Hepatic stellate cell (primary cell): ENCODE measurements at regions not wholly inside any gene's neighbourhood (a gene's known extent, or its start where the extent isn't known, plus 50 kb on each side); places are given as distances from the start of the nearest gene placed in this dataset.

Experiments used
- DNase-seq: peaks from one replicate; pipeline ENCODE4 v3.0.0; 2011; ENCODE audit warnings: low spot score

DNA sequence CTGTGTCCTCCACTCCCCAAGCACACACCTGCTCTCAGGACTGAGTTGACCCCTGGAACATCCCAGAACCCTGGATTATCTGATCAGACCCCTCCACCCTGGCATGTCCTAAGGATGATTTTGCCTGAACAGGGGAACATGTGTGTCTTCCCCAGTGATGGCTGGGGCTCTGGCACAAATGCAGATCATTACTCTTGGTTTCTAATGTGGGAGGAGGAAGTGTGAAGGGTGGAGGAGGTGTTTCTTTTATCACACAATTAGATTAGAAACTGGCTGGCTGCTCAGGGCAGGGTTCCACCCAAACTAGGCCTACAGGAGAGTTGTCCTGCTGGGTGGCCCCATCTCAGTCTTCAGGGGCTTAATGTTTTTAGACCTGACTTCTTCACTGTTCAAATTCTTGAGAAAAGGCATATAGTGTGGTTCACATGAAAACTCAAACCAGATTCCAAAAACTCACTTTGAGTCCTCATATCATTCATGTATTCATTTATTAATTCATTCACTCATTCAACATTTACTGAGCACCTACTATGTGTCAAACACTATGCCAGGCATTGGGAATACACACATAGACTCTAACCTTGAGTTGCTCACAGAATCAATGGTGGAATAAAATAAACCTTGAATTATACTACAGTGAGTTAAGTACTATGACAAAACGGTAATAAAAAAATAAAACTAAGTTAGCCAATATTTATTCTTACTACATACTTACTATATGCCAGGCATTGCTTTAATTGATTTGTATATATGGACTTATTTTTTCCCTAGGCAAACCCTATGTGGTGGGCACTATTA lies 221.8 kb upstream of the JUN start:
- no peak for DNase-seq

GRCh38 chr1:59006289-59006658 lies 222.4 kb upstream of the JUN start:
- DNase-seq = no peak

- no peak for DNase-seq
These were observed 223.1 kb upstream of the JUN start for GRCh38 chr1:59006932-59007331.

- no peak for DNase-seq
These were observed 223.6 kb upstream of the JUN start for GRCh38 chr1:59007429-59007819.

DNA sequence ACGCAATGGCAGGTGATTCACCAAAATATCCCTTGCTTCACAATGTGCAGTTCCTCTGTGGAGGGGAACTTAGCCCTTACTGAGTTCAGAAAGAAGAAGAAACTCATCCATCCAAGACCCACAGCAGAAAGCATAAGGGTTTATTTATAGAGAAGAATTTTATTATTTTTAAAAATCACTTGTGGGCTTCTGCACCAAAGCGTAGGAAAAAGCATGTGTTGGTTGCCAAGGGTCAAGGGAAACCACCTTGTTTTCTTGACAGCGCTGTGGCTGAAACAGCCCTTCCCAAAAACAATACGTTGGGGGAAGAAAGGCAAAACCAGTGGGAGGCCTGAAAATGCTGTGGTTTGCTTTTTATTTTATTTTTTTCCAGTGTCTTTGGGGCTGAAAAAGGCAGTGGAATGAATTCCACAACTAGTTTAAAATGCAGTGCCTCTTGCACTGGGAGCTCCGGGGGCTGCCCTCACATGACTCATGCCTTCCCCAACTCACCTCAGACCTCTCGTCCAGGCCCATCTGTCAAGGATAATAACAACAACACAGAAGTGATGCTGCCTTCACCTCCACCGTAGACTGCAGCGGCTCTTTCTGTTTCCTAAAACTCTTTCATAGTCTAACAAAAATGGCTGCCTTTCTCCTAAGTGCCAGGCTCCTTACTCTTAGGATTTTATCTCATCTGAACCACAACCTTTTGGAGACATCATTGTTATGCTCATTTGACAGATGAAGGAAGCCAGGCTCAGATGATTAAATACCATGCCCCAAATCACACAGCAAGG lies 224.2 kb upstream of the JUN start:
- DNase-seq = no peak

DNA sequence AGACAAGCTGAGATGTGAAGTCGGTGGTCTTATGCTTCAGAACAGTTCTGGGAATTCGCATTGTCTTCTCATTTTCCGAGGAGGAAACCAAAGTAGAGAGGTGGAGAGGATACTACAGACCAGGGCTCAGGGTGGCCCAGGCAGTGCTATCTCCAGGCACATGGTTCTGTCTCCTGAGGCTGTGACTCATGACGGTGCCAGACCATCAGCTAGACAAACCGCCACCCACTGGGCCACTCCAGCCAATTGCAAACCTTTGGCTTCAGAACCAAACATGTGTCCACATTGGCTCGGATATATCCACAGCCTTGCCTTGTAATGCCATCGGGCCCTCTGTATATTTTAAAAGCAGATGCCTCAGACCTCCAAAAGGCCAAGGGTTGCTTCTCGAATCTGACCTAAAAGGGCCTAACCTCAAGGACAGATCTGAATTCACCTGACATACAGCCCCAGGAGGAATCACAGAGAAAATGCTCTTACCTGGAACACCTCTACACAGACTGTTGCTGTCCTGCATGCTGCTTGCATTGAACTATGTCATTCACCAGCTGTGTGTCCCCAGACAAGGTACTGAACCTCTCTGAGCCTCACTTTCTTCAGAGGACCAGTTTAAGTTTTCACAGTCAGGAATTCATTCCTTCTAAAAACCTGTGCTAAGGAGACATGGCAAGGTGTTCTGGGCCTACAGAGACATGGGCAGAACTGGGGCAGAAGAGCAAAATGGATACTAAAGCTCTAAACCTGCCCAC lies 224.9 kb upstream of the JUN start:
- no peak for DNase-seq

DNA sequence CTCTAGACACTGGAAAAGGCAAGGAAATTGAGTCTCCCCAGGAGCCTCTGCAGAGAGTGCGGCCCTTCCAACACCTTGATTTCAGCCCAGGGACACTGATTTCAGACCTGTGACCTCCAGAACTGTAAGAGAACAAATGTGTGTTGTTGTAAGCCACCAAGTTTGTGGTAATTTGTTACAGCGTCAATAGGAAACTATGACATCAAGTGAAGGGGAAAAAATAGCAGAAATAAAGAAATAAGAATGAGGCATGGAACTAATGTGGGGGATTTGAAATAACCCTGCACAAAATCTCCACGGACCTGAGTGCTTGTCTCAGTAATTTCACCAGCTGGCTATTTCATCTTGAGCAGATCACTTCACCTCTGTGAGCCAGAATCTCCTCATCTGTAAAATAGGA lies 227.8 kb upstream of the JUN start:
- DNase-seq = no peak

GRCh38 chr1:59012378-59012777 lies 228.5 kb upstream of the JUN start:
- no peak for DNase-seq

- peak; percentile 36 for DNase-seq
These were observed 229.6 kb upstream of the JUN start for GRCh38 chr1:59013276-59013927.

DNA sequence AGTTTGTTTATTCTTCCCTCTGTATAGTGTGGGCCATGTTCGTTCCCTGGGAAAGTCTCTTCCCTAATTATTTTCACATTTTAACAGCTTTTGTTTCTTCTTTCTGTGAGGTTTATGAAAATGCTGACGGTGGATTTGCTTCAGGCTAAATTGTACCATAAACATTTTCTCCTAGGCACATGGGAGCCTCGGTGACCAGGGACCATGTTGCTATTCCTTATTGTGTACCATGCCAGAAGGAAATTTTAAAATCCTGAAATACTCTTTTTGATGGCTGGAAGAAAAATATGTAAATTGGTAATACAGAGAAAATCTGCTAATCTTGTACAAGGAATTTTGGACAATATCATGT lies 230.1 kb upstream of the JUN start:
- no peak for DNase-seq

- DNase-seq = no peak
These were observed 231.0 kb upstream of the JUN start for GRCh38 chr1:59014827-59015226.

DNA sequence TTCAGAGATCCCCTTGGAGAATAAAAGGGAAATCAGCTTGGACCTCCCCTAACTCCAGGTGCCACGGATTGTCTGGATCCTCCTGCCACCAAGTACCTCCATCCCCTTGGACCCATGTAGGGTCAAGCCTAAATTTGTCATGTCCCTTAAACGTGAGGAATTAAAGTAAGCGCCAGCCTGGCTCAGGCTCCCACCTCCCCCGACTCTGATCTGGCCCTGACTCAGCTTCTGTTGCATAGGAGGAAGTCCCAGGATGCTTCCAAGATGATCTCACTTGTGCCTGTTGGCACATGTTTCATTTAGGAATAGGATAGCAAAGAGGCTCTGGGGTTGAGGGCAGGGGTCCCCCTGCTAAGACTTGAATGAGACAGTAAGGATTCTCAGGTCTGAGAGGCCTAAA lies 231.9 kb upstream of the JUN start:
- DNase-seq = peak; percentile 51

DNA sequence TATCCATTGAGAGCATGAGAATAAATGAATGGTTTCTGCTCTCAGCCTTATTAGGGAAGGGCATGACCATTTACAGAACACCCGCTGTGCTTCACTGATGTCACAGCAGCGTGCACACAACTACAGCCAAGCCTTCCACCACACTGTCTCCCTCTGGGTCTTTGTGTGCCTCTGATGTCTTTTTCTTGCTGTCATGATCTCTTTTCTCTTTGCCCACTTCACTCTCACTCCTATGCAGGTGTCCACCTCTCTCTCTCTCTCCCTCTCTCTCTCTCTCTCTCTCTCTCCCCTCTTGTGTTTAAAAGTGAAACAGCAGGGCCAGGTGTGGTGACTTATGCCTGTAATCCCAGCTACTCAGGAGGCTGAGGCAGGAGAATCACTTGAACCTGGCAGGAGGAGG lies 232.5 kb upstream of the JUN start:
- no peak for DNase-seq

DNA sequence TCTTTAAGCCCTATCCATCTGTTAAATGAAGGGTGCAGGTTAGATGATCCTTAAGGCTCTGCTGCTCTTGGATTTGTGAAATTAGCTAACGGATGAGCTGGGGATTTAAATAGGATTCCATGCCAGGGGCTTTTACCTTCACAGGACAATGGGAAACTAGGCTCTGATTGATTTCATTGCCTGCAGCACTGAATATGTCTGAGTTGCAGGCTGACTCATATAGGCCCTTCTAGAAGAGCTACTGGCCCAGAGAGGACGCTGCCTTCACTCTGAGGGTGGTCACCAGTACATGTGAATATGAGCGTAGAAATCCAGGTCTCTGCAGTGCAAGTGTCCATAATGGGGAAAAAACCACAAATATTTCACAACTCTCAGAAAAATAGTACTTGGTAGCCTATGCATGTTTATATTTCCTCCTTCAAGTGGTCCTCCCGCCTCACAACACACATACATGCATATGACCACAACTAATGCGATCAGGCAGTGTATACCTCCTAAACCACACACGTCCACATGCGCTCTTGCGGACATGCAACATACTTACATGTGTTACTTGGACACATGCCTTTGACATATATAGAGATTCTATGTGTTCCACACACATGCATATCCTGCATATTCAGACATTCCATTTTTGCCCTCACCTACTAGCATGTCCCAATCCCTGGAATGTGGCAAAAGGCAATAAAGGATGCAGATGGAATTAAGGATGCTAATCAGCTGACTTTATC lies 233.8 kb upstream of the JUN start:
- no peak for DNase-seq

DNA sequence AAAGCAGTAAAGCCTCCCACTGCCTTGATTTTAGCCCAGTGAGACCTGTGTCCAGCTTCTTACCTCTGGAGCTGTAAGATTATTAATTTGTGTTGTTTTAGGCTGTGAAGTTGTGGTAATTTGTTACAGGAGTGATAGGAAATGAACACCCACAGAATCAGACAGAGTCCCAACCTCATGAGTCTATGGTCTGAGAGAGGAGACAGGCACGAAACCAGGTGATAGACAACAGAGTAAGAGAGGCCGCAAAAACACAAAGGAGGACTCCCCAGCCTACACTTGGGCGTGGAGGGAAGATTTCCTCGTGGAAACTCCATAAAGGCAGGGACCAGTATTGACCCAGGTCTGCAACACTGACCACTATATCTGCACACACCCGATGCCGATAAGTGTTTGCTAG lies 234.6 kb upstream of the JUN start:
- DNase-seq = no peak

DNA sequence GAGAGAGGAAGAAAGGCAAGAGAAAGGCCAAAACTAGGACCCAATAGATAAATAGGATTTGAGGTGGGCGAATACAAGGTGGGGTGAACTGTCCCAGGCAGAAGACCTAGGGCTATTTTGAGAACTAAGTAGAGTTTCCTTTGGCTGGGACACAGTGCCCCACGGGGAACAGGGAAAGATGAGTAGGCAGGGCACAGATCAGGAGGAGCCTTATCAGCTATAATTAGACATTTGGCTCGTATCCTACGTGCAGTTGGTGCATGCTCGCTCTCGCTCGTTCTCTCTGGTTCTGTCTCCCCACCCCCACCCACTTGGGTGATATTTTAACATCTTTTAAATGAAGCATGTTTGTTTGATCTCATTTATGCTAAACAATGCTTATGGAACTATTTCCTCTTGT lies 235.0 kb upstream of the JUN start:
- no peak for DNase-seq

GRCh38 chr1:59020151-59020997 lies 236.5 kb upstream of the JUN start:
- peak; percentile 66 for DNase-seq

- no peak for DNase-seq
These were observed 238.4 kb upstream of the JUN start for GRCh38 chr1:59022199-59022598.

GRCh38 chr1:59022799-59023198 lies 239.0 kb upstream of the JUN start:
- DNase-seq = no peak

GRCh38 chr1:59025201-59025600 lies 241.4 kb upstream of the JUN start:
- DNase-seq = no peak

- DNase-seq = no peak
These were observed 242.1 kb upstream of the JUN start for GRCh38 chr1:59025898-59026426.
